HEK293 (cell line): ENCODE measurements at regions not wholly inside any gene's neighbourhood (a gene's known extent, or its start where the extent isn't known, plus 50 kb on each side); places are given as distances from the start of the nearest gene placed in this dataset.

Experiments
- CTCF ChIA-PET: fragments of 350-600 bp; formaldehyde crosslinking; extraction: SDS; loops from one replicate; lab custom pipeline; 2021; ENCODE audit warnings: antibody characterized with exemption; lab: Yijun Ruan, JAX
- POLR2A ChIA-PET: fragments of 300-600 bp; formaldehyde crosslinking; extraction: SDS; loops from one replicate; lab custom pipeline; 2020; ENCODE audit warnings: antibody characterized with exemption, inconsistent platforms; lab: Yijun Ruan, JAX
- H3K27ac ChIP-seq: fragments of 200-500 bp; sonication (Bioruptor generic); 2 replicates; pipeline ENCODE4 v1.5.1; 2014; ENCODE audit warnings: low read depth, low read length, control low read depth, inconsistent platforms; ENCODE audit errors: extremely low read depth
- H3K36me3 ChIP-seq, 2 experiments: fragments of 200-500 bp in 1 of 2; sonication (Bioruptor generic) in 1 of 2; 1 replicate in 1 of 2; 2 replicates in 1 of 2; pipeline ENCODE4 v1.5.1; 2014 to 2017; ENCODE audit warnings: inconsistent platforms in 2 of 2, low read length in 2 of 2; ENCODE audit not compliant: control insufficient read depth in 2 of 2, insufficient read depth in 1 of 2
- H3K4me1 ChIP-seq: fragments of 200-500 bp; sonication (Bioruptor generic); 2 replicates; pipeline ENCODE4 v1.5.1; 2014; ENCODE audit warnings: mild to moderate bottlenecking, low read length, inconsistent platforms; ENCODE audit not compliant: control insufficient read depth, insufficient read depth
- H3K4me3 ChIP-seq: 2 replicates; pipeline ENCODE4 v1.5.1; 2011; ENCODE audit warnings: low read depth, mild to moderate bottlenecking, control low read depth, low read length, moderate library complexity
- H3K9me3 ChIP-seq: fragments of 200-500 bp; sonication (Bioruptor generic); 2 replicates; pipeline ENCODE4 v1.5.1; 2014; ENCODE audit warnings: low read depth, low read length, inconsistent platforms; ENCODE audit not compliant: control insufficient read depth, insufficient read depth
- GLI2 ChIP-seq: fragments of 450-650 bp; formaldehyde crosslinking; IDR thresholded peaks from 2 replicates; pipeline ENCODE4; 2017; ENCODE audit warnings: missing biosample characterization, missing genetic modification characterization, low read depth, borderline replicate concordance
- GLI4 ChIP-seq: fragments of 450-650 bp; formaldehyde crosslinking; IDR thresholded peaks from 2 replicates; pipeline ENCODE4 v1.5.1; 2016; ENCODE audit warnings: missing biosample characterization, missing genetic modification characterization
- IKZF3 ChIP-seq: fragments of 450-650 bp; IDR thresholded peaks from 2 replicates; pipeline ENCODE4 v1.5.0; 2018; ENCODE audit warnings: missing biosample characterization, mild to moderate bottlenecking, missing genetic modification characterization, moderate library complexity
- KLF9 ChIP-seq: fragments of 450-650 bp; formaldehyde crosslinking; IDR thresholded peaks from 2 replicates; pipeline ENCODE4 v1.5.1; 2016; ENCODE audit warnings: missing biosample characterization, missing genetic modification characterization, low read depth
- MZF1 ChIP-seq: fragments of 450-650 bp; formaldehyde crosslinking; IDR thresholded peaks from 2 replicates; pipeline ENCODE4 v1.5.1; 2017; ENCODE audit warnings: missing biosample characterization, missing genetic modification characterization, borderline replicate concordance
- OVOL3 ChIP-seq: fragments of 450-650 bp; formaldehyde crosslinking; IDR thresholded peaks from 2 replicates; pipeline ENCODE4 v1.5.1; 2016; ENCODE audit warnings: missing biosample characterization, missing genetic modification characterization
- ZNF10 ChIP-seq: fragments of 450-650 bp; formaldehyde crosslinking; IDR thresholded peaks from 2 replicates; pipeline ENCODE4 v1.5.1; 2017; ENCODE audit warnings: missing biosample characterization, missing genetic modification characterization
- ZNF2 ChIP-seq: fragments of 450-650 bp; formaldehyde crosslinking; IDR thresholded peaks from 2 replicates; pipeline ENCODE4 v1.5.1; 2016; ENCODE audit warnings: missing biosample characterization, missing genetic modification characterization
- ZNF24 ChIP-seq: fragments of 450-650 bp; formaldehyde crosslinking; IDR thresholded peaks from 2 replicates; pipeline ENCODE4 v1.5.1; 2016; ENCODE audit warnings: missing biosample characterization, missing genetic modification characterization
- ZNF350 ChIP-seq: fragments of 450-650 bp; formaldehyde crosslinking; IDR thresholded peaks from 2 replicates; pipeline ENCODE4 v1.5.0; 2017; ENCODE audit warnings: missing biosample characterization, mild to moderate bottlenecking, missing genetic modification characterization
- ZNF785 ChIP-seq: fragments of 450-650 bp; formaldehyde crosslinking; IDR thresholded peaks from 2 replicates; pipeline ENCODE4 v1.5.1; 2016; ENCODE audit warnings: missing biosample characterization, missing genetic modification characterization
- ZSCAN16 ChIP-seq: fragments of 450-650 bp; formaldehyde crosslinking; IDR thresholded peaks from 2 replicates; pipeline ENCODE4 v1.5.1; 2016; ENCODE audit warnings: missing biosample characterization, missing genetic modification characterization
- TF ChIP-seq, protein P1 (sequence below): fragments of 450-650 bp; formaldehyde crosslinking; IDR thresholded peaks from 2 replicates; pipeline ENCODE4 v1.5.1; 2017; ENCODE audit warnings: missing biosample characterization, missing genetic modification characterization
- TF ChIP-seq, protein P2 (sequence below): fragments of 450-650 bp; formaldehyde crosslinking; IDR thresholded peaks from 2 replicates; pipeline ENCODE4; 2016; ENCODE audit warnings: missing biosample characterization, missing genetic modification characterization
- TF ChIP-seq, protein P3 (sequence below): fragments of 450-650 bp; formaldehyde crosslinking; IDR thresholded peaks from 2 replicates; pipeline ENCODE4 v1.5.1; 2016; ENCODE audit warnings: missing biosample characterization, missing genetic modification characterization
- TF ChIP-seq, protein P4 (sequence below): fragments of 450-650 bp; formaldehyde crosslinking; IDR thresholded peaks from 2 replicates; pipeline ENCODE4 v1.5.1; 2017; ENCODE audit warnings: missing biosample characterization, mild to moderate bottlenecking, missing genetic modification characterization, moderate library complexity

DNA sequence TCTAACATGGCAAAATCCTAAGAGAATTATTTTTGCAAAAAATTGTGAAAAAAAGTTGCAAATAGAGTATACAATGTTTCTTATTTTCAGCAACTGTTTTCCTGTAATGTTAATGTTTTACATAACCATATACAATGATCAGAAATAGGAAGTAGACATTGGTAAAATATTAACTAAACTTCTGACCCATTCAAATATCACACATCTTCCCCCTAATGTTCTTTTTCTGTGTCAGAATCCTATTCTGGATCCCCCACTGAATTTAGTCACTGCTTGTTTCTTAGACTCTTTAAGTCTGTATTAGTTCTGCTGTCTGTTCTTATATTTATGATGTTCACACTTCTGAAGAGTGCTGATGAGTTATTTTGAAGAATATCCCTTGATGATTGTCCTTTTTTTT lies 62.0 kb downstream of the HFE start:
- no peaks in the 10 kb centered on the region for H3K36me3 ChIP-seq
- POLR2A ChIA-PET: no interaction called here

GRCh38 chr6:26152226-26153101 lies 65.2 kb downstream of the HFE start:
- no peak overlapping the region for H3K4me3 ChIP-seq
- H3K4me1 ChIP-seq: no peaks in the 10 kb centered on the region
- H3K9me3 ChIP-seq: no peaks in the 10 kb centered on the region
- ChIA-PET POLR2A (interaction anchor here (1.5 kb wide), 1 partner anchor 29 kb away, joined by 11 read pairs; a partner anchor contains a TSS), CTCF (interaction anchor here (1.0 kb wide), 1 partner anchor 26 kb away, joined by 4 read pairs; no protein-coding TSS in a partner anchor)
- no peaks in the 10 kb centered on the region for H3K36me3 ChIP-seq
- H3K27ac ChIP-seq: no peak overlapping the region
- TF ChIP-seq, protein P1, sequence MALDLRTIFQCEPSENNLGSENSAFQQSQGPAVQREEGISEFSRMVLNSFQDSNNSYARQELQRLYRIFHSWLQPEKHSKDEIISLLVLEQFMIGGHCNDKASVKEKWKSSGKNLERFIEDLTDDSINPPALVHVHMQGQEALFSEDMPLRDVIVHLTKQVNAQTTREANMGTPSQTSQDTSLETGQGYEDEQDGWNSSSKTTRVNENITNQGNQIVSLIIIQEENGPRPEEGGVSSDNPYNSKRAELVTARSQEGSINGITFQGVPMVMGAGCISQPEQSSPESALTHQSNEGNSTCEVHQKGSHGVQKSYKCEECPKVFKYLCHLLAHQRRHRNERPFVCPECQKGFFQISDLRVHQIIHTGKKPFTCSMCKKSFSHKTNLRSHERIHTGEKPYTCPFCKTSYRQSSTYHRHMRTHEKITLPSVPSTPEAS (tag by site-specific recombination): no peak

More for the DNA sequence above, 62.0 kb downstream of the HFE start:
- TF ChIP-seq, protein P2, sequence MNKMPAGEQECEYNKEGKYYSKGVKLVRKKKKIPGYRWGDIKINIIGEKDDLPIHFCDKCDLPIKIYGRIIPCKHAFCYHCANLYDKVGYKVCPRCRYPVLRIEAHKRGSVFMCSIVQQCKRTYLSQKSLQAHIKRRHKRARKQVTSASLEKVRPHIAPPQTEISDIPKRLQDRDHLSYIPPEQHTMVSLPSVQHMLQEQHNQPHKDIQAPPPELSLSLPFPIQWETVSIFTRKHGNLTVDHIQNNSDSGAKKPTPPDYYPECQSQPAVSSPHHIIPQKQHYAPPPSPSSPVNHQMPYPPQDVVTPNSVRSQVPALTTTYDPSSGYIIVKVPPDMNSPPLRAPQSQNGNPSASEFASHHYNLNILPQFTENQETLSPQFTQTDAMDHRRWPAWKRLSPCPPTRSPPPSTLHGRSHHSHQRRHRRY (tag by site-specific recombination): no peak
- TF ChIP-seq ZSCAN16 (tag by site-specific recombination): no peak
- TF ChIP-seq, all 188 proteins: peak for 0
- Histone ChIP-seq H3K27ac (no peak overlapping the region), H3K4me3 (no peak overlapping the region), H3K9me3 (no peaks in the 10 kb centered on the region), H3K4me1 (no peaks in the 10 kb centered on the region)
- CTCF ChIA-PET: no interaction called here

DNA sequence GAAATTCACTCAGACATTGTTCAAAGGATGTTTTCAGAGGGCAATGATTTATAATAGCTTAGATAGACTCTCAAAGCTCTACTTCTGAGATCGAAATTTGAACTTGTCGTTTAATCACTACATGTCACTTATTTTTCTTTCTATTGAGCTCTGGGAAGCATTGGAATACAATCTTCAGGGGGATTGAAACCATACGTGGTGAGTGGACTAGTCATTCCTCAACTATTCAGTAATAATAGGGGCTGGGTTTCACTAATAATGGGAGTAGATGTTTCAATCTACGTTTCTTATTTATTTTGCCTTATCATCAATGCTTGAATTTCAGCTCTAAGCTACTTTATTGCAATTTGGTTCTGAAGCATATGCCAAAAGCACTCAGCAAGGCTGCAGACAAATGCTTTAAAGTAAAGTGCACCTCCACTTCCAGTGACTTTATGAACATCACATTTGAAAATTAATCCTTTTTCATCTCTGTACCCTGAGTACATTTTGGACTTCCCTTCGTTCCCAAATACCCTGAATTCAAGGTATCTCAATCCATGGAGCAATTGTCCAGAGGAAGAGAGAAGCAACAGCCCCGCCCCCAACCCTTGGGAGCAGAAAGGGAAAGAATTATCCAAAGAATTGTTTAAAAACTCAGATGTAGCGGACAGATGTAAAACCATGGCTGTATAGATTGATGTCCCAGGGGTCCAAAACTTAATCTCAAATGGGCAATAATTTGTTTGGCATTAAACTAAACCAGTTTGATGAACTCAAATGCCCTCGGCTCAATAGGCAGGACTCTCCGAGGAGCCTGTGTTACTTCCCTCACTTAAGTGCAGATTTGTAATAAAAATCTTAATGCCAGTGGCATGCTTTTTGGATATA lies 68.1 kb downstream of the HFE start:
- POLR2A ChIA-PET: interaction anchor here (0.7 to 6.3 kb wide), 19 partner anchors 8 to 1739 kb away, joined by 3 to 439 read pairs (median 11); a partner anchor contains a TSS
- CTCF ChIA-PET: interaction anchor here (0.5 to 1.7 kb wide), 5 partner anchors 21 to 1085 kb away, joined by 3 to 6 read pairs (median 3); no protein-coding TSS in a partner anchor
- no peaks in the 10 kb centered on the region for H3K4me1 ChIP-seq
- H3K4me3 ChIP-seq: peak overlapping the region; percentile 71
- TF ChIP-seq ZNF785: no peak
- peak; percentile 50 for TF ChIP-seq KLF9
- no peak for TF ChIP-seq GLI4
- TF ChIP-seq IKZF3 (tag by site-specific recombination): peak; percentile 82
- H3K9me3 ChIP-seq: no peaks in the 10 kb centered on the region
- no peak overlapping the region; the same call in 1 of the 2 replicates for H3K27ac ChIP-seq
- H3K36me3 ChIP-seq: no peaks in the 10 kb centered on the region

DNA sequence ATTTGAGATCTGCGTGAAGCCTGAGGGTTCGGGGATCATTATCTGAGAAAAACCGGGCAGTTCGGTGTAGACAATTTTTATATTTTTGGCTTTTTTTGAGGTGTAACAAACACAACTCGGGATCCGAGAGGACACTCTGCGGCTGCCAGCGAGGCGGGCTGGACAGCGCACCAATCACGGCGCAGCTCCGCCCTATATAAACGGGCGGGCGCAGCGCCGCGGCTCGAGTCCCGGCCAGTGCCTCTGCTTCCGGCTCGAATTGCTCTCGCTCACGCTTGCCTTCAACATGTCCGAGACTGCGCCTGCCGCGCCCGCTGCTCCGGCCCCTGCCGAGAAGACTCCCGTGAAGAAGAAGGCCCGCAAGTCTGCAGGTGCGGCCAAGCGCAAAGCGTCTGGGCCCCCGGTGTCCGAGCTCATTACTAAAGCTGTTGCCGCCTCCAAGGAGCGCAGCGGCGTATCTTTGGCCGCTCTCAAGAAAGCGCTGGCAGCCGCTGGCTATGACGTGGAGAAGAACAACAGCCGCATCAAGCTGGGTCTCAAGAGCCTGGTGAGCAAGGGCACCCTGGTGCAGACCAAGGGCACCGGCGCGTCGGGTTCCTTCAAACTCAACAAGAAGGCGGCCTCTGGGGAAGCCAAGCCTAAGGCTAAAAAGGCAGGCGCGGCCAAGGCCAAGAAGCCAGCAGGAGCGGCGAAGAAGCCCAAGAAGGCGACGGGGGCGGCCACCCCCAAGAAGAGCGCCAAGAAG lies 69.0 kb downstream of the HFE start:
- ChIA-PET CTCF (interaction anchor here (0.6 to 1.7 kb wide), 5 partner anchors 30 to 898 kb away, joined by 3 to 6 read pairs (median 3); a partner anchor contains a TSS), POLR2A (interaction anchor here (0.7 to 6.3 kb wide), 28 partner anchors 9 to 1652 kb away, joined by 3 to 439 read pairs (median 9); a partner anchor contains a TSS)
- no peaks in the 10 kb centered on the region for H3K4me1 ChIP-seq
- peak overlapping the region; percentile 71 for H3K4me3 ChIP-seq
- H3K27ac ChIP-seq: peak overlapping the region; percentile 48; the same call in 1 of the 2 replicates
- no peaks in the 10 kb centered on the region for H3K36me3 ChIP-seq
- H3K9me3 ChIP-seq: no peaks in the 10 kb centered on the region
- TF ChIP-seq OVOL3 (no peak), ZNF10 (no peak), ZNF24 (tag by site-specific recombination) (0 out of 2 replicates have a peak, but pooled peaks have one; percentile 20), MZF1 (tag by site-specific recombination) (no peak), ZNF350 (tag by site-specific recombination) (no peak), ZNF2 (peak; percentile 76; the same call in 1 of the 2 replicates), GLI2 (tag by site-specific recombination) (no peak)
- TF ChIP-seq, protein P1 (tag by site-specific recombination): no peak
- TF ChIP-seq, protein P3, sequence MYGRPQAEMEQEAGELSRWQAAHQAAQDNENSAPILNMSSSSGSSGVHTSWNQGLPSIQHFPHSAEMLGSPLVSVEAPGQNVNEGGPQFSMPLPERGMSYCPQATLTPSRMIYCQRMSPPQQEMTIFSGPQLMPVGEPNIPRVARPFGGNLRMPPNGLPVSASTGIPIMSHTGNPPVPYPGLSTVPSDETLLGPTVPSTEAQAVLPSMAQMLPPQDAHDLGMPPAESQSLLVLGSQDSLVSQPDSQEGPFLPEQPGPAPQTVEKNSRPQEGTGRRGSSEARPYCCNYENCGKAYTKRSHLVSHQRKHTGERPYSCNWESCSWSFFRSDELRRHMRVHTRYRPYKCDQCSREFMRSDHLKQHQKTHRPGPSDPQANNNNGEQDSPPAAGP: 0 out of 2 replicates have a peak, but pooled peaks have one; percentile 23
- TF ChIP-seq, protein P4, sequence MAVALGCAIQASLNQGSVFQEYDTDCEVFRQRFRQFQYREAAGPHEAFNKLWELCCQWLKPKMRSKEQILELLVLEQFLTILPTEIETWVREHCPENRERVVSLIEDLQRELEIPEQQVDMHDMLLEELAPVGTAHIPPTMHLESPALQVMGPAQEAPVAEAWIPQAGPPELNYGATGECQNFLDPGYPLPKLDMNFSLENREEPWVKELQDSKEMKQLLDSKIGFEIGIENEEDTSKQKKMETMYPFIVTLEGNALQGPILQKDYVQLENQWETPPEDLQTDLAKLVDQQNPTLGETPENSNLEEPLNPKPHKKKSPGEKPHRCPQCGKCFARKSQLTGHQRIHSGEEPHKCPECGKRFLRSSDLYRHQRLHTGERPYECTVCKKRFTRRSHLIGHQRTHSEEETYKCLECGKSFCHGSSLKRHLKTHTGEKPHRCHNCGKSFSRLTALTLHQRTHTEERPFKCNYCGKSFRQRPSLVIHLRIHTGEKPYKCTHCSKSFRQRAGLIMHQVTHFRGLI (tag by site-specific recombination): no peak
